ENCODE measurements at regions not wholly inside any gene's neighbourhood (a gene's known extent, or its start where the extent isn't known, plus 50 kb on each side); places are given as distances from the start of the nearest gene placed in this dataset.

DNA sequence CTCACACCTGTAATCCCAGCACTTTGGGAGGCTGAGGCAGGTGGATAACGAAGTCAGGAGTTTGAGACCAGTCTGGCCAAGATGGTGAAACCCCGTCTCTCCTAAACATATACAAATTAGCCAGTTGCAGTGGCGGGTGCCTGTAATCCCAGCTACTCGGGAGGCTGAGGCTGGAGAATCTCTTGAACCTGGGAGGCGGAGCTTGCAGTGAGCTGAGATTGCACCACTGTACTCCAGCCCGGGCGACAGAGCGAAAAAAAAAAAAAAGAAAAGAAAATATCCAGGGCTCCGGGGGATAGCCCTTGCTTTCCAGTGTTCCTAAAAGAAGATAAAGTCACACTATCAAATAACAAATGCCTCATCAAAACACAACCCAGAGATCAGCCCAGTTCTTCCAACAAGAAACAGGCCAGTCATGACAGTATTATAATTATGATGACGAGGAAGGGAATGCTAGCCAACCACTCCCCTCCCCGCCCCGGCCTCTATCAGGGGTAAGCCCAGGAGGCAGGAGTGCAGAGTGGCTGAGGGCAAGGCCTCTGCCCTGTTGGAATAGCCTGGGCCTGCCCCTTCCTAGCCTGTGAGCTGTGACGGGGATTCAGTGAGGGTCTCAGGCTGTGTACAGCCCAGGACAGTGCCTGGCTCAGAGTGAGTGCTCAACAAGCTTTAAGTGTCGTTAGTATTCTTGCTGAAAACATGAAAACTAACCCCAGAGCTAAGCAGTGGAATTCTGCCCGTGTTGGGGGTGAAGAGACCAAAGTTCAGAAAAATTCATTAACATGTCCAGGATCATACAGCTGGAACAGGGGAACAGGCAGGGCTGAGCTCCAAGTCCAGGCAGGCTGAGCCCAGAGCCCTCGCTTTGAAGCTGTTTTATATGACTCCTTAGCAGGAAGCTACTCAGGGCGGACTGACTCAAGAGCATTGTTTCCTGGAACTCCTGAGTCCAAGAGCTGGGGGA, 54.3 kb downstream of the FAM241B start:
- DNase-seq: no peak

DNA sequence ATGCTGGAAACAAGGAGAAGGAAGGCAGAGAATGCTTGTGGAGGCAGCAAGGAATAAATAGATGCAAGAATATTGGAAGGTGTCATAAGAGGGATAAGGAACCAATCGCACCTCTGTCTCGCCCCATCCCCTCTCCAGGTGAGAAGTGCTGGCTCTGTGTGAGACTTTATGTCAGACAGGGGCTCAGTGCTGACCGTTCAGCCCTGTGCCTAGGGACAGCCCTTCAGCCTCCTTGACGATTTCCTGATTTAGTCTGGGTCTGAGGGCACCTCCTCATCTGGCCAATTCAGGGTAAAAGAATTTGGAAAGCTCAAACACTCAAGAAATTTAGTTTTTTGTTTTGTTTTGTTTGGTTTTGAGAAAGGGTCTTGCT, 54.9 kb downstream of the FAM241B start:
- DNase-seq: no peak

DNA sequence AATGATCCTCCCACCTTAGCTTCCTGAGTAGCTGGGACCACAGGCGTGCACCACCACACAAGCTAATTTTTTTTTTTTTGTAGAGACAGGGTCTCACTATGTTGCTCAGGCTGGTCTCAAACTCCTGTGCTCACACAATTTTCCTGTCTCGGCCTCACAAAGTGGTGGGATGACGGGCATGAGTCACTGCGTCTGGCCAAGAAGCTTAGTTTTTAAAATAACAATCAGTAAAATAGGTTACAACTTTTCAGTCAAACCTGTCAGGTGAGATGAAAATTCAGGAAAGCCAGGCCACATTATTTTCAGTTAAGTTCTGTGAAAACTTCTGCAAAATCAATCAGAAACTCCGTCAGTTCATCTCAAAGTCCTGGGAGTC, 55.4 kb downstream of the FAM241B start:
- no peak for DNase-seq

DNA sequence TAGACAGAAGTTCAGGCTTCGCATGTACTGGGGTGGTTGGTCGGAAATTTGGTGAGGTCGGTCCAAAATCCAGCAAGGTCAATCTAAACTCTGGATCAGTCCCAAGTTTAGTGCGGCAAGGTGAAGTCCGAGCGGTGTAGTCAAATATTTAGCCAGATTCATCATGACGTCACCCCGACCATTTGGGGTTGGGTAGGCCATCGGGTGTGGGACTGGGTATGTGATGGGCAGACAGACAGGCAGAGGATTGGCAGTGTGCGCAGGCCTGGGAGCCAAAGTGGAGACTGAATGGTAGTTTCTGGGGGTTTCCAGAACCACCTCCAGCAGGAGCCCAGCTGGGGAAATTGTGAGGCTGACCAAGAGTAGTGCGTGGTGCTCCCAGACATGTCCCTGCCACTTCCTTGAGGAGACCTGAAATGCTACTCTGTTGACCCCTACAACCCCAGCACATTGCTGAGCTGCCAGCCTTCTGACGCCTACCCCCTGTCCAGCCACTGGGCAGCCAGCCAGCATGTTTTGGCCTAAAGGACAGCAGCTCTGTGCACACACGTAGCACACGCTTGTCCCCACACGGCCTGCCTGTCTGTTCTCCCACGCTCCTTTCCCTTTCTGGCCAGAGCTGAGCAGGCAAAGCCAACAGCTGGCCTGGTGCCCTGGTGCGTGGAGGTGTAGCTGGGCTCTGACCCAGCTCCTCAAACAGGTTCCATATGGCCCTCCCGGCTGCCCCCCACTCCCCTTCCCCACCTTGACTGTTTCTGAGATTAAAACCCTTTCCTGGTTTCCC, 55.9 kb downstream of the FAM241B start:
- DNase-seq: peak in 1 of 14 donors; percentile 29

DNA sequence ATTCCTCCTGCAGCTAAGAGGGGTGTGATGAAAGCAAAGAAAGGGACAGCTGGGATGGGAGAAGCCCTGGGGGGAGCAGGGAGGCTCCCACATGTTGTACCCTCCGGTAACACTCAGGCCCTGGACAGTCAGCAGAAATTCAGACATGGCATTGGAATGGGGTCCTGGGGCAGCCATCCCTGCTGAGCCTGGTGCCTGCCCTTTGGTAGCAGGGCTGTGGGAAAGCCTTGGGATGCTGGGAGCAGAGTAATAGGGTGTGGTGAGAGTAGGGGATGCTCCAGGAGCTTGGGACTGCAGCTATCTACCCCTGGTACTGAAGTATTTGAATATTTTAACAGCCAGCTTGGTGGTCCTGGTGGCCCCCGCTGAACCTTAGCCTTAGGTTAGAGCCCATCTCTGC, 56.8 kb downstream of the FAM241B start:
- no peak for DNase-seq

DNA sequence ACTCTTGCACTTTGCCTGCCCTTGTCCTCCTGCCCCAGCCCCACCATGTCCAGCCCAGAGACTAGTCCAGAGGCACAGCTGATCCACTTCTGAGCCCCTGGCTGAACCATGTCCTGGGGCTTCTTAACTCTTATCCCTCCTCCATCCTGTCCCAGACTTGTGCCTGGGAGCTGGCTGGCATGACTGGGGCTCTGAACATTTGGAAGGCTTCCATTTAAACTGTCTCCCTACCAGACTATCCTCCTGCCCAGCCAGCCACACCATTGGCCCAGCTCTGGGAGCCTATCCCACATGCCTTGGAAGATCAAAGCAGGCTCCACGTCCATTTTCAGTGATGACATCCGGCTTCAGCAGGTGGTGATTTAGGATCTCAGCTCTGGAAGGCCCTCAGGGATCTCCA, 57.4 kb downstream of the FAM241B start:
- no peak for DNase-seq

DNA sequence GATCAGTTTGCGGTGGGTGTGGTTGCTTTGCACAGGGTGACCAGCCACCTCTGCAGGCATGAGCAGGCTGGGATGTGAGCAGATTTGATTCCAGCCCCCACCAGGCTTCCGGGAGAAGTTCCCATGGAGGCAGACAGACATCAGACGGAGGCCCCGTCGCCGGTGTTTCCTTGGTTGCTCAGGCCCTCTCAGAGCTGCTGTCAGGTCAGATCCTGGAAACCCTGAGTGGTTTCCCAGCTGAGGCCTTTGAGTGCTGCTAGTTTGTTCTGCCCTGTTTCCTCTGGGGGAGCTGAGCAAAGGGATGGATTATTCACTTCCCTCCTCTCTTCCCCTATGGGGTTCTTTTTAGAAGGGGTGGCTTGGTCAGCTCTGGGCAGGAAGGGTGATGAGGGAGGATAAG, 62.2 kb downstream of the FAM241B start:
- DNase-seq: no peak

DNA sequence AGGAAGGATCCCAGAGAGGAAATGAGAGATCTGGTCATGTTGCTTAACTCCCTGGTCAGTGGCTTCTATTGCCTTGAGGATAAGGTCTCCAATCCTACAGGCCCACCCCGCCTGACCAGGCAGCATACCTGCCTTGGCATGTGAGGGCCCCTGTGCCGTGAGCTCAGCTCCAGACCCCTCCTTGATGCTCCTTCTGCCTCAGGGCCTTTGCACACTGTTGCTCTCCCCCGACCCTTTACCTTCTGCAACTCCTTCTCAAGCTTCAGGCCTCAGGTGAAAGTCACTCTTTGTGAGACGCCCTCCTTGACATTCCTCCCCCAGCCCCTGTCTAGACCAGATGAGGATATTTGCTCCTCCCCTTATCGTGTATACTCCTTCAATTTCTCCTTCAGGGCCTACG, 62.8 kb downstream of the FAM241B start:
- no peak for DNase-seq

DNA sequence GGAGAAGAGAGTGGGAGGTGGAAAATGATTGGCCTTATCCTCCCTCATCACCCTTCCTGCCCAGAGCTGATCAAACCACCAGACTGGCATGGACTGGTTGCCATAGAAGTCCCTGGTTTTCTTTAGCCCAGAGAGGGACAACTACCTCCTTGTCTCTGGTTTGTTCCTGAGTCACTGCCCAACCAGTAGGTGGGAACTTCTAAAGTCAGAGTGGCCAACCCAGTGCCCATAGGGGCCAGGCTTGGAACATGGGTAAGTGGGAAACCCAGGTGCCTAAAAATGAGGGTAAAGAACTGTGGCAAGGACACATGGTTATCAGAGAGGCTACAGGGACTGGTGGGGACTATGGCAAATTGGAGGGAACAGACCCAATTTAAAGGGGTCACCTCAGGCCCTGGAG, 63.8 kb downstream of the FAM241B start:
- no peak for DNase-seq

DNA sequence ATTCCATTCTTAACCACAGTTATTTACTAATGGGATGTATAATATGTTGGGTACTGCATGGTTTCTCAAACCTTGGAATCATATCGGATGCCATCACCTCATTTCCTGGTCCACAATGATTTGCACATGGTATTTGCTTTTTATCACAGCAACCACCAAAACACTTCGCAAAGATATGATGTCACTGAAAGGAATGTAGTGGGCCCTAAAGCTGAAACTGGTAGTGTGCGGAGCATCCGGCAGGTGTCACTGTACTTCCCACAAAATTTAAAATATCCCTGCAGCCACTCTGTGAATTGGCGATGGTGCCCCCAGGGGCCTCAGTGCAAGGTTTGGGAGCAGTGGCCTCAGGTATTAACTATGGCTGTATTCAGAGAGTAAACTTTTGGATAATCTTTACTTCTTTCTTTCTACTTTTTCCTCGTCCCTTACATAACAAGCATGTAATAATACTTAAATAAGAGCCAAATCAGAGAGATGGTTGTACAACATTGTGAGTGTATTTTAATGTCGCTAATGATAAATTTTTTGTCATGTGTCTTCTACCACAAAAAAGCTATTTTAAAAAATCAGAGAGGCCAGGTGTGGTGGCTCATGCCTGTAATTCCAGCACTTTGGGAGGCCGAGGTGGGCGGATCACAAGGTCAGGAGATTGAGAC, 66.2 kb downstream of the FAM241B start:
- no peak for DNase-seq

DNA sequence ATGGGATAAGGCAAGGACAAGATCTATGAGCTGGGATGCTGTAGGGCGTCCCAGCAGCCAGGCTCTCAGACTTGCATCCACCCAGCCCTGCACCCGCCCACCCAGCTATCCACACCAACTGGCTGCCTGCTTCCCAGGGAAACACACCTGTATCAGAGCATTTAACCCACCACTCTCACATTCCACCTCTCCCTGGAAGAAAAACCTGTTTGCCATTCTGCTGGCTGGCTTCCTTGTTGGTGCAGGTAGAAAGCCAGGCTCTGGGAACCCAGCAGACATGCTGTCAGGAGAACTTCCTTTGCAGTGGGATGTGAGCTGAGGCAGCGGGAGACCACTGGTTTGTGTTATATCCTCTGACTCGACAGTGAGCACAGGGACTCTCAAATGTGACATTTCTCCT, 67.0 kb downstream of the FAM241B start:
- DNase-seq: no peak

DNA sequence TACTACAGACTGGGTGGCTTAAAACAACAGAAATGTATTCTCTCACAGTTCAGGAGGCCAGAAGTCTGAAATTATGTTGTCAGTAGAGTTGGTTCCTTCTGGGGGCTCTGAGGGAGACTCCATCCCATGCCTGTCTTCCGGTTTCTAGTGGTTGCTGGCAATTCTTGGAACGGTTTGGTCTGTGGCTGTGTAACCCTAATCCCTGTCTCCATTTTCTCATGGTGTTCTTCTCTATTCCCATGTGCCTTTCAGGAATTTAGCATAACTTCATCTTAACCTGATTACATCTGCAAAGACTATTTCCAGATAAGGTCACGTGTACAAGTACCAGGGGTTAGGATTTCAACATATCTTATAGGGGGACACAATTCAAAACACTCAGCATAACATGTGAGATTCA, 73.2 kb downstream of the FAM241B start:
- DNase-seq: no peak

DNA sequence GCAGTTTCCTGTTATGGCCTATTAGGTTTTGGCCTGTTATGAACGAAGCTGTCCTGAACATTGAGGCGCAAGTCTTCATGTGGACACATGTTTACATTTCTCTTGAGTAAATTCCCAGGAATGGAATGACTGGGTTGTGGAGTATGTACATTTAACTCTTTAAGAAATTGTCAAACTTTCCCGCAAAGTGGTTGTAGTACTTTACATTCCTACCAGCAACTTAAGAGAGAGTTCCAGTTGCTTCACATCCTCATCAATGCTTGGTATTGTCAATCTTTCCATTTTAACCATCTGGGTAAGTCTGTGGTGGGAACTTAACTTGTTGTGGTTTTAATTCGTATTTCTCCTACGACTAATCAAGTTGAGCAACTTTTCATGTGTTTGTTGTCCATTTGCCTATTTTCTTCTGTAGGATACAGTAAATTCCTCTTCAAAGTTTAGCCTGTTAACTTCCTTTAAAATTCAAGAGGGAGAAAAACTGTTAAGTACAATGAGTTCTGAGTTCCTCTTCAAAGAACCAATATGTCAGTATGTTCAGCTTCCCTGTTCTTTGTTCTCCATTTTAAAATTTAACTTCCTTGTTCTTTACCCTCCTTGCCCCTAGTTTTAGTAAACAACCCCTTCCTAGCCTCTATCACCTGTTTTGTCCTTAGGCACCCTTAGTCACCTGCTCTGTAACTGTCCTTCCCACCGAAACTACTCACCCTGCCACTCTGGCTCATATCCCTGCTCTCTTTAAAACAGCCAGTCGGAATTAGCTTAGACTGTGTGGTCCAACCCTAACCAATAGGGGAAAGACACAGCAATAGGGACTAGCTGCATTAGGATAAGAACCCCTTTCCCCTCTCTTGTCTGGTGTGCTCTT, 74.0 kb downstream of the FAM241B start:
- no peak for DNase-seq

DNA sequence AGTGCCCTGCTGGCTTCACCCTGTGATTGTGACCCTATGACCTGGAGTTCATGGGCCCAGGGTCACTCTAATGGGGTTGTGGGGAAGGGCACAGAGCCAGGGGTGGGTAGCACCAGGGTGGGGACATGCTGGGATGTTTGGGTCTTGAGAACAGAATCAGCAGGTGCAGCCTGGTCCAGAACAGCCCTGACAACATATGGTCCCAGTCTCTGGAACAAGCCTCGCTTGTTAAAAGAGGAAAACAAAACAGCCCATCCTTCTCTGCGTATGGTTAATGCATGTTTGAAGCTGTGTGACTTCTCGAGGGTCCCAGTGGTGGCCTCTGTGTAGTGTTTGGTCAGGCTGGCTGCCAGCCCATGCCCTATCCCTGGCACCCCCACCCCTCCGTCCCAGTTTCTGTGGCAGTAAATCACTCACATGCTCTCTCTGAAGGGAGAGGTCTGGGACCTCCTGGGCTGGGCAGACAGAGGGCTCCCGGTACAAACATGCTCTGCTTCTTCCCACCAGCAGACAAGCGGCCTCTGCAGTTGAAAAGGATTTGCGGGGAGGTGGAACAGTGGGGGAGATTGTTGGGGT, 79.4 kb downstream of the FAM241B start:
- DNase-seq: peak in 1 of 14 donors; percentile 85

DNA sequence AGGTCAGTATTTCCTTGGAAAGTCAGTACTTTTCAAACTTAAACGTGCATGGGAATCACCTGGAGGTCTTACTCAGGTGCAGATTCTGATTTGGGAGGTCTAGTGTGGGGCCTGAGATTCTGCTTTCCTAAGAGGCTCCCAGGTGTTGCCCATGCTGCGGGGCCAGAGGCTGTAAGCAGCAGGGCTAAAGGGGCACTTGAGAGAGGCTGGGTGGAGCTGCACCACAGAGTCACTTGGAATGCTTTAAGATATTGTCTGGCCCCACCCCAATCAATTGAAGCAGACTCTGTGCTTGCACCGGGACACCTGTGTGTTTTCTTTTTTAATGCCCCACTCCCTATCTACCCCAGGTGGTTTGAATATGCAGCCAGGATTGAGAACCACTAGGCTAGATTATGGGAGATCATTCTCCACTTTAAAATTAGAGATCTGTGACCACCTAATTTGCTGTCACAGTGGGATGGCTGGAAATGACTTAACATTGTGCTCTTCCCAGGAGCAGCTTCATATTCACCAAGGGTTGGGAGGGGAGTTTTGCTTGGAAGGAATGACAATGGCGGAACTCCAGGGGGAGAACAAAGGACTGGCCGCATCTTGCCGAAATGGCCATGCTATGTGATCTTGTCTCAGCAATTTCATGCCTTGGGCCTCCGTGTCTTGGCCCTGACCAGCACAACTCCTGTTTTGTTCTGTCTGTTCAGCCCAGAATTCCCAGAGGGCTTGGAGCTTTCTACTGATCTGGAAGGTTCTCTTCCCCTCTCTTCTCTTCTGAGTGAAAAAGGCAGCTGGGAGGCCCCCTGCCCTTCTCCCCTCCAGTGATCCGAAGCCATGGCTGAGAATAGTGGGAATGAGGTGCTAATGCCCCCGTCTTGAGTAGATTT, 80.2 kb downstream of the FAM241B start:
- no peak for DNase-seq

DNA sequence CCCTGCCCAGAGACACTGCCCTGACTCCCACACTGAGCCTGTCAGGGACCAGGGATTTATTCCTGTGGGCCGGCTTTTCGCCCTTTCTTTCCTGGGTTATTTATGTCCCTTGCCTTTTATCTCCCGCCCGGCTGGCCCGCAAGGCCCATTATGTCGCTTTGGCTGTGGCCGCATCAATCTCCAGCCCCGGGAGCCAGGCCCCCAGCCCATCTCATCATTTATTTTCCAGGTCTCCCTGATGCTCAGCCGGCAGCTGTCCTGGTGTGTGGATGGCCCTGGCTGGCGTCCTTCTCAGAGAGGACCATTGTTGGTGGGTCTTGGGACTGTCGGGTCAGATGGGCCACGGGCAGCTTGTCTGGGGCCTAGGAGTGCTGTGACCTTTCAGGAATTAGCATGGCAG, 82.3 kb downstream of the FAM241B start:
- no peak for DNase-seq

DNA sequence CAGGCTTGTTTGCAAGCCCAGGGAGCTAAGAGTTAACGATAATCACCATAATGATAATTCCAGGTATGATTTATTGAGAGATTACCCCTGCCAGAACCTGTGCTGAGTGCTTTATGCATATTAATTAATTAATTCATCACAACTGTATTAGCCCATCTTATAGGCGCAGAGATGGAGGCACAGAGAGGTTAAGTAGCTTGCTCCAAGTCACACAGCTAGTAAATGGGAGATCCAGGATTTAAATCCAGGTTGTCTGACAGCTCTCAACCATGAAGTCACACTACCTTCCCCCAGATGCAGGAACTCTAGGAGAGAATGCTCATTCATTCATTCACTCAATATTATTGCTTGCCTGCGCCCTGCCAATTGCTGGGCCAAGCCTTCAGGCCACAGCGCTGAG, 84.5 kb downstream of the FAM241B start:
- no peak for DNase-seq

DNA sequence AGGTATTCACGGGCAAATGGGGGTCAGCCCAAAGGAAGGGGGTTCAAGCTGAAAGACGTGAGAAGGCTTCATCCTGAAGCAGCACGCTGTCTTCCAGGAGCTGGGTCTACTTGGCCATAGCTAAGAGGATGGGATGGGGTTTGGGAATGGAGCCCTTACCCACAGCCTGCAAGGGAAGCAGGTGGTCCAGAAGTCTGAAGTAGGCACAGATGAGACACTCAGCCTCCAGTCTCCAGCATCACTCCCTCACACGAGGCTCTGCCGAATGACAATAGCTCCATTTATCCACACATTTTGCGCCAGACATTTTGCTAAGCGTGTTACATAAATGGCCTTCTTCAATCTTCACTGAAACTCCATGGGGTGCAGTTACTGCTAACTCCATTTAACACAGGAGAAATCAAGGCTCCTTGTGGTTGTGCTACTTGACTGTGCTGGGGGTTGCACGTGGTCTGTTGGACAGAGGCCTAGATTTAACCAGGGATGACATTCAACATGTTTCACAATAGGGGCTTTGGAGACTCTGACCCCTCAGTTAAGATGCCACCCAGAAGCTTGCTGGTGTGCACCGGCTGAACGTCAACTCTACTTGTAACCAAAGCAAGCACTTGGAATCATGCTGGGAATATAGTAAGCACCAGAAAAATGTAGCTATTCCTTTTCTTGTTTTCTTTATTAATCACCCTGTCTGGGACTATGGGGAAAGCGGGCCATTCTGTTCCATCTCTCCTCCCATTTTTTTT, 85.3 kb downstream of the FAM241B start:
- DNase-seq: no peak

DNA sequence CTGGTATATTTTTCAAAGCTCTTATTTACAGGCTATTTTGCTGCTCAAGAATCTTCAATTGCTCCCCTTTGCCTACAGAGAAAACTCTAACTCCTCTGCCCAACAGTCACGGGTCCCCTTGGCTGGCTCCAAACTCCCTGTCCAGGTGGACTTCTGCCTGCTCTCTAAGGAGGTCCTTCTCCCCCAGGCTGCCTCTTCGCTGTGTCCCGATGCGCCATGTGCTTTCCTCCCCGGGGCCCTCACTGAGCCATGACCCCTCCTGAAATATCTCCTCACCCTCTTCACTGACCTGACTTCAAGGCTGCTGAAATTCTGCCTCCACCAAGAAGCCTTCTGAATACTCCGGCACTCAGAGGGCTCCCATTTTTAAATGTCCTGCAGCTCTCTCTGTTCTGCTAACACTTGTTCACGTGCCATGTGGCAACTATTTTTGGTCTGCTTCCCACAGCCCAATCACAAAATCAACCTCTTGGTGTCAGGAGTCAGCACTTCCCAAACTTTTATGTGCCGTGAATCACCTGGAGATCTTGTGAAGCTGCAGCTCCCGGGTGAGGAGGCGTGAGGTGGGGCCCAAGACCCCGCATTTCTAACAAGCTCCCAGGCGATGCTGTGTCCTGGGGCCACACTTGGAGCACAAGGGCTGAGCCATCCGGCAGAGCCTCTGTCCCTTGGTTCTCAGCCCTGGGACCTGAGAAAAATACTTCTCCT, 85.7 kb upstream of the COL13A1 start:
- no peak for DNase-seq

All from C1 segment of cervical spinal cord (tissue), 14 donors.